ENCODE measurements at regions not wholly inside any gene's neighbourhood (a gene's known extent, or its start where the extent isn't known, plus 50 kb on each side); places are given as distances from the start of the nearest gene placed in this dataset.
A peak's percentile ranks its signal among the peaks of the same experiment; 100 is the strongest.

- H2BK15ac ChIP-seq (ENCODE audit: low read depth, low read length), result no peak overlapping the region
- no peak overlapping the region for H4K5ac ChIP-seq (ENCODE audit: insufficient read length, low read depth, low read length)
- no peak overlapping the region for H3K14ac ChIP-seq (ENCODE audit: insufficient read depth, low read length)
- H2AFZ ChIP-seq (ENCODE audit: low read length), result no peak overlapping the region
- no peaks in the 10 kb centered on the region for H4K20me1 ChIP-seq (ENCODE audit: control insufficient read depth, insufficient read depth, insufficient read length)
- no peak overlapping the region for H2BK120ac ChIP-seq (ENCODE audit: low read depth, low read length, poor library complexity, severe bottlenecking)
- Mint-ChIP-seq H3K4me3 (no peak overlapping the region), H3K36me3 (ENCODE audit: insufficient read depth in 1 of 3, low read depth in 3 of 3) (peaks cover 0 to 4% (median 0%) of the 10 kb centered on the region in 3 experiments; a peak in 1 of 7 replicates), H3K27me3 (ENCODE audit: low read depth) (peaks cover 5% of the 10 kb centered on the region), H3K9me3 (peaks cover 0 to 6% of the 10 kb centered on the region in 2 experiments; a peak in 1 of 5 replicates), H3K4me1 (peaks cover 10 to 19% of the 10 kb centered on the region in 2 experiments), H3K27ac (peak overlapping the region in 2 of 3 experiments; percentile 23 to 27; a peak in 2 of 7 replicates)
- no peak overlapping the region for H3K27ac ChIP-seq (ENCODE audit: insufficient read length, low read depth, low read length)
- H2BK20ac ChIP-seq (ENCODE audit: low read depth, low read length, poor library complexity, severe bottlenecking), result no peak overlapping the region
- H3K4me2 ChIP-seq (ENCODE audit: insufficient read depth, insufficient read length, low read length), result no peak overlapping the region
- no peak overlapping the region for H3K18ac ChIP-seq (ENCODE audit: insufficient read length, low read depth, low read length)
- no peak overlapping the region for H3K23ac ChIP-seq (ENCODE audit: insufficient read length, low read depth, low read length)
- H4K8ac ChIP-seq (replicated peaks; ENCODE audit: insufficient read length, low read depth, low read length), result no peak overlapping the region
- no peak overlapping the region for H2BK12ac ChIP-seq (ENCODE audit: insufficient read length, low read depth, low read length)
- no peak overlapping the region for H3K4ac ChIP-seq (ENCODE audit: low read depth, low read length)
- DNase-seq, result no peak
- H3K9me3 ChIP-seq (ENCODE audit: control insufficient read depth, low read depth, low read length), result no peaks in the 10 kb centered on the region
- no peaks in the 10 kb centered on the region for H3K79me1 ChIP-seq (ENCODE audit: insufficient read depth, low read depth, low read length, poor library complexity, severe bottlenecking)
- no peak overlapping the region for H2AK5ac ChIP-seq (ENCODE audit: insufficient read length, low read length)
- no peak overlapping the region for H3K56ac ChIP-seq (ENCODE audit: insufficient read length, low read depth, low read length)
- no peak overlapping the region for H2BK5ac ChIP-seq (ENCODE audit: insufficient read length, low read length)
- no peak overlapping the region for H3T11ph ChIP-seq (ENCODE audit: low read length)
- no peaks in the 10 kb centered on the region for H3K23me2 ChIP-seq (ENCODE audit: insufficient read length, low read depth, low read length, poor library complexity, severe bottlenecking)
- no peaks in the 10 kb centered on the region for H3K4me1 ChIP-seq (ENCODE audit: insufficient read depth, low read length)
- H3K9ac ChIP-seq (ENCODE audit: extremely low read depth, insufficient read length, low read length), result no peak overlapping the region
- H4K91ac ChIP-seq (ENCODE audit: insufficient read length, low read depth, low read length), result no peak overlapping the region
- no peaks in the 10 kb centered on the region for H3K79me2 ChIP-seq (ENCODE audit: insufficient read depth, low read length)
- no CpG with 5 or more reads among the region's 18 CpGs for WGBS (ENCODE audit: extremely low coverage, insufficient read length, low lambda C conversion rate)
- no peaks in the 10 kb centered on the region for H3K27me3 ChIP-seq (ENCODE audit: insufficient read depth, low read length)
- no peak for TF ChIP-seq CTCF (conservative IDR thresholded peaks at IDR 0.05)
Measured at GRCh38 chr3:127100459-127101410, 92.2 kb upstream of the PRR23E start.

Measured in H9 (cell line).